ENCODE measurements at regions not wholly inside any gene's neighbourhood (a gene's known extent, or its start where the extent isn't known, plus 50 kb on each side); places are given as distances from the start of the nearest gene placed in this dataset.

DNA sequence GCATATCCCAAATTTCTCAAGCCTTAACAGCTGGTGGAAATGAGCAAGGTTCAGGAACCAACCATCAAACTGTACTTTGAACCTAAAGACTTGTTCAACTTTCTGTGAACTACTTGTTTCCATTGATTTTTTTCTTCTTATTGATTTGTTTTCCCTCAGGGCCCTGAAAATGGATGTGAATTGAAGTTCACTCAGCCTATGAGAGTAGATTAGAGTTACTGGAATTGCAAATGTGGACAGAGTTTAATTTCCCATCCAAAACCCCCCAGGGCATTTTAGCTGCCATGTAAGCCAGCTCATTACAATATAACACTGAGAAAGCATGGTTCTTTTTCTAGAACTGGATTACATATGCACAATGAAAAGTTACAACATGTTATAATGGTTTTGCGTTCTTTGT is 1105.7 kb downstream of the REEP3 start:
- intact Hi-C loops (cut with DNase I; ENCODE audit: low total_unique reads) = no loop called here
- DNase-seq = no peak

DNA sequence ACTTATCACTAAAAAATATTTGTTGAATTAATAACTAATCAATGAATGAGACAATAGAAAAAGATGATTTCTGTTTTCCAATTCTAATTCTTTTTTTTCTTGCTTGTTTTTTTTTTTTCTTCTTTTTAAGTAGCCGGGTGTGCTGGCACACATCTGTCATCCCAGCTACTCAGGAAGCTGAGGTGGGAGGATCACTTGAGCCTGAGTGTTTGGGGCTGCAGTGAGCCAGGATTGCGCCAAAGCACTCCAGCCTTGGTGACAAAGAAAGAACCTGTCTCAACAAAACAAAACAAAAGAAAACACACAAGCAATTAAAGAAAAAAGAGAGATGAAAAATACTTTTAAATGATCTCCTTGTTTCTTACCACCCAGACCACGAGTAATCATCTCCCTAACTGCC is 1109.3 kb downstream of the REEP3 start:
- Histone ChIP-seq H3K4me1 (no peaks in the 10 kb centered on the region), H3K27me3 (no peaks in the 10 kb centered on the region), H3K36me3 (no peaks in the 10 kb centered on the region), H3K27ac (no peak overlapping the region), H3K9me3 (no peaks in the 10 kb centered on the region), H3K4me3 (no peak overlapping the region)
- intact Hi-C loops (cut with DNase I; ENCODE audit: low total_unique reads) = no loop called here
- TF ChIP-seq, protein P1, sequence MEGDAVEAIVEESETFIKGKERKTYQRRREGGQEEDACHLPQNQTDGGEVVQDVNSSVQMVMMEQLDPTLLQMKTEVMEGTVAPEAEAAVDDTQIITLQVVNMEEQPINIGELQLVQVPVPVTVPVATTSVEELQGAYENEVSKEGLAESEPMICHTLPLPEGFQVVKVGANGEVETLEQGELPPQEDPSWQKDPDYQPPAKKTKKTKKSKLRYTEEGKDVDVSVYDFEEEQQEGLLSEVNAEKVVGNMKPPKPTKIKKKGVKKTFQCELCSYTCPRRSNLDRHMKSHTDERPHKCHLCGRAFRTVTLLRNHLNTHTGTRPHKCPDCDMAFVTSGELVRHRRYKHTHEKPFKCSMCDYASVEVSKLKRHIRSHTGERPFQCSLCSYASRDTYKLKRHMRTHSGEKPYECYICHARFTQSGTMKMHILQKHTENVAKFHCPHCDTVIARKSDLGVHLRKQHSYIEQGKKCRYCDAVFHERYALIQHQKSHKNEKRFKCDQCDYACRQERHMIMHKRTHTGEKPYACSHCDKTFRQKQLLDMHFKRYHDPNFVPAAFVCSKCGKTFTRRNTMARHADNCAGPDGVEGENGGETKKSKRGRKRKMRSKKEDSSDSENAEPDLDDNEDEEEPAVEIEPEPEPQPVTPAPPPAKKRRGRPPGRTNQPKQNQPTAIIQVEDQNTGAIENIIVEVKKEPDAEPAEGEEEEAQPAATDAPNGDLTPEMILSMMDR (IDR thresholded peaks at IDR 0.05) = no peak
- no peak for DNase-seq

More for the DNA sequence above, 1105.7 kb downstream of the REEP3 start:
- TF ChIP-seq, protein P1 (IDR thresholded peaks at IDR 0.05) = no peak
- H3K4me3 ChIP-seq = no peak overlapping the region
- H3K9me3 ChIP-seq = no peaks in the 10 kb centered on the region
- H3K27ac ChIP-seq = no peak overlapping the region
- H3K4me1 ChIP-seq = no peaks in the 10 kb centered on the region
- no peaks in the 10 kb centered on the region for H3K36me3 ChIP-seq
- H3K27me3 ChIP-seq = no peaks in the 10 kb centered on the region

DNA sequence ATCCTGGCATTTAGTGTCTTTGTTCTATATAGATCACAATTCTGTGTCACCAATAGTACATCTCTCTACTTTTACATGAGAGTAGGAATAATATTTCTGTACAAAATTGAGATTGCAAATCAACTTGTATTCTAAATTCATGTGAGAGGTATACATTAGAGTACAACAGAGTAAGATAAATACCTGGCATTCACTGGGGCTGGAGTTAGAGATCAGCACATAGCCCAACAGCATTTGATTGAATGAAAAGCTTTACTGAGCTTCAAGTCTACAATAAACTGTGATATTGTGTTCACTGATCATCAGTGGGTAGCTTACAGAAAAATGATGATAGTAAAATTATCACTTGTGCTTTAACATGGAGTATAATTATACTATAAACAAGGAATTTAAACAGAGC is 1114.7 kb downstream of the REEP3 start:
- DNase-seq = no peak
- Histone ChIP-seq H3K4me3 (no peak overlapping the region), H3K9me3 (no peaks in the 10 kb centered on the region), H3K36me3 (no peaks in the 10 kb centered on the region), H3K4me1 (no peaks in the 10 kb centered on the region), H3K27me3 (no peaks in the 10 kb centered on the region), H3K27ac (no peak overlapping the region)
- TF ChIP-seq, protein P1 (IDR thresholded peaks at IDR 0.05) = no peak
- intact Hi-C loops (cut with DNase I; ENCODE audit: low total_unique reads) = no loop called here

DNA sequence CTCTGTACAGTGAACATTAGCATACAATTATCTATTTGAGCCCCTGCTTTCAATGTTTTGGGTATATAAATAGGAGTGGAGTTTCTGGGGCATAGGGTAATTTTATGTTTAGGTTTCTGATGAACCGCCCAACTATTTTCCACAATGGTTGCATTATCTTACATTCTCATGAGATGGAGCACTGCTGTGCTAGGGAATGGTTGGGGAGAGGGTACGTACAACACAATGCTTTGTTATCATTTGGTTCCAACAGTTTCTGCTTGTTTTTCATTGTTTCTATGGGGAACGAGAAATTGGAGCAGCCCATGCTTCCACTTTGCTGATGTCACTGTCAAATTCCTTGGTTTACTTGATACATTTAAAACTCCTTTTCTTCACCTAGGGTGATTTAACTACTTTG is 1115.3 kb downstream of the REEP3 start:
- TF ChIP-seq, protein P1 (IDR thresholded peaks at IDR 0.05) = no peak
- no peaks in the 10 kb centered on the region for H3K27me3 ChIP-seq
- no peak overlapping the region for H3K27ac ChIP-seq
- H3K36me3 ChIP-seq = no peaks in the 10 kb centered on the region
- no peaks in the 10 kb centered on the region for H3K4me1 ChIP-seq
- no peak overlapping the region for H3K4me3 ChIP-seq
- no peaks in the 10 kb centered on the region for H3K9me3 ChIP-seq
- intact Hi-C loops (cut with DNase I; ENCODE audit: low total_unique reads) = no loop called here
- DNase-seq = no peak

DNA sequence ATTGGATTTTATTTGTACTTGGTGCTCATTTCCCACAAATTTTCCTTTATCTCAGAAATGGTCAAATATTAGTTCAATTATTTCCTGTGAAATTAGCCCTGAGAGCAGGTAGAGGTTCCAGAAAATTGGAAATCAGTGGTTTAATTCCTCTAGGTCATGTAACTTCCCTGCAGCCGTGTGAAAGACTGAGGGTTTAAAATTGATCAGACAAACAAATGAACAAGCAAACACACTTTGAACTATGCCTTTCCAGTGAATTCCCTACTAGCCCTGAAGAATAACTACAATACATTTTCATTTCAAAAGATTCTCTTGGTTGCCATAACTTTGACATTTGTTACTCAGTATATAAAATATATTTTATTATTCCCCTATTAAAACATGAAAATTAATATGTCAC is 1116.7 kb downstream of the REEP3 start:
- Histone ChIP-seq H3K36me3 (no peaks in the 10 kb centered on the region), H3K9me3 (no peaks in the 10 kb centered on the region), H3K27me3 (no peaks in the 10 kb centered on the region), H3K27ac (no peak overlapping the region), H3K4me1 (no peaks in the 10 kb centered on the region), H3K4me3 (no peak overlapping the region)
- no peak for DNase-seq
- TF ChIP-seq, protein P1 (IDR thresholded peaks at IDR 0.05) = no peak
- intact Hi-C loops (cut with DNase I; ENCODE audit: low total_unique reads) = no loop called here

DNA sequence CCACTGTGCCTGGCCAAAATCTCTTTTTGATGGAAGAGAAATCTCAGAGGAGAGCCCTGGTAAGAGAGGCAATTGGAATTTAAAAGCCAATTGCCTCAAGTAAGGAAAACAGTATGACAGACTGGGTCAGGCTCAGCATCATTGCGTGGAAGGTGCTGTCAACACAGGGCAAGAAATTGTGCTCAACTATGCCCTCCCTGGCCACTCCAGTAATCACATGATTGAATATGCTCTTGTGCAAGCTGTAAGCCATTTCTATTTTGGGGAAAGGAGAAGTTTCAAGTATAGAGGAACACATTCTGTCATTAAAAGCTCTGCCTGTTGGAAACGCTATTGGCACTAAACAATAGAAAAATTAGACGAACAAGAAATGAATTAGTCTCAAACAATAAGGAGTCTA is 1127.7 kb downstream of the REEP3 start:
- Histone ChIP-seq H3K9me3 (no peaks in the 10 kb centered on the region), H3K4me1 (no peaks in the 10 kb centered on the region), H3K27me3 (no peaks in the 10 kb centered on the region), H3K4me3 (no peak overlapping the region), H3K27ac (no peak overlapping the region), H3K36me3 (no peaks in the 10 kb centered on the region)
- TF ChIP-seq, protein P1 (IDR thresholded peaks at IDR 0.05) = no peak
- intact Hi-C loops (cut with DNase I; ENCODE audit: low total_unique reads) = no loop called here
- peak in 1 of 2 donors; percentile 22 for DNase-seq
